Iris pigment epithelial cell (primary cell): ENCODE measurements at regions not wholly inside any gene's neighbourhood (a gene's known extent, or its start where the extent isn't known, plus 50 kb on each side); places are given as distances from the start of the nearest gene placed in this dataset.
"Not testable (repeated sequence)": the region's sequence is repeated elsewhere in the genome, so short reads cannot be mapped to it uniquely, and the experiment has no call there.

Experiments
- DNase-seq: peaks from one replicate; pipeline ENCODE4 v3.0.0-alpha.2; 2011; ENCODE audit warnings: low read depth

GRCh38 chr12:7591531-7591930 lies 74.2 kb downstream of the APOBEC1 start:
- no peak for DNase-seq

- DNase-seq: not testable (repeated sequence)
Measured at GRCh38 chr12:7590085-7590484, 75.6 kb downstream of the APOBEC1 start.

- DNase-seq: peak; percentile 45
Measured at GRCh38 chr12:7588742-7589329, 76.9 kb downstream of the APOBEC1 start.

- DNase-seq: not testable (repeated sequence)
Measured at GRCh38 chr12:7584137-7584536, 80.6 kb upstream of the CD163 start.

- no peak for DNase-seq
Measured at GRCh38 chr12:7583471-7583870, 79.9 kb upstream of the CD163 start.

GRCh38 chr12:7582796-7583195 lies 79.2 kb upstream of the CD163 start:
- no peak for DNase-seq

GRCh38 chr12:7581625-7582024 lies 78.0 kb upstream of the CD163 start:
- no peak for DNase-seq

- DNase-seq: no peak
Measured at GRCh38 chr12:7581046-7581445, 77.5 kb upstream of the CD163 start.

- DNase-seq: no peak
Measured at GRCh38 chr12:7571257-7571656, 67.7 kb upstream of the CD163 start.

GRCh38 chr12:7557227-7557626 lies 53.6 kb upstream of the CD163 start:
- DNase-seq: no peak

GRCh38 chr12:7555752-7556151 lies 52.2 kb upstream of the CD163 start:
- peak; percentile 85 for DNase-seq

GRCh38 chr12:7554831-7555230 lies 51.3 kb upstream of the CD163 start:
- not testable (repeated sequence) for DNase-seq
